HG02763 (cell line): ENCODE measurements at regions not wholly inside any gene's neighbourhood (a gene's known extent, or its start where the extent isn't known, plus 50 kb on each side); places are given as distances from the start of the nearest gene placed in this dataset.
"Not testable (repeated sequence)": the region's sequence is repeated elsewhere in the genome, so short reads cannot be mapped to it uniquely, and the experiment has no call there.

Source experiments
- ATAC-seq: cut with Tn5 transposase; IDR thresholded peaks from one replicate; pipeline ENCODE4 v1.9.1; 2021; ENCODE audit warnings: mild to moderate bottlenecking, moderate library complexity; ENCODE audit not compliant: unreplicated experiment

DNA sequence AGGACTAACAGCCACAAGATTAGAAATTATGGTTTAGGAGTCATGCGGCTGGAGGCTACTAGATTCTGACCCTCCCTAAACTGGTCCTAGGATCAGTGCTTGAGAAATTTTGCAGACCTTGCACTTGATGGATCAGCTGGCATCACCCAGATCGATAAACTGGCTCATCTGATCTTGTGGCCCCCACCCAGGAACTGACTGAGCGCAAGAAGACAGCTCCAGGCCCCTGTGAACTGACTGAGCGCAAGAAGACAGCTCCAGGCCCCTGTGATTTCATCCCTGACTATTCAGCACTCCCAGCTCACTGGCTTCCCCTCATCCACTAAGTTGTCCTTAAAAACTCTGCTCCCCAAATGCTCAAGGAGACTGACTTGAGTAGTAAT lies 67.8 kb downstream of the MRPL36 start:
- ATAC-seq, result not testable (repeated sequence)

DNA sequence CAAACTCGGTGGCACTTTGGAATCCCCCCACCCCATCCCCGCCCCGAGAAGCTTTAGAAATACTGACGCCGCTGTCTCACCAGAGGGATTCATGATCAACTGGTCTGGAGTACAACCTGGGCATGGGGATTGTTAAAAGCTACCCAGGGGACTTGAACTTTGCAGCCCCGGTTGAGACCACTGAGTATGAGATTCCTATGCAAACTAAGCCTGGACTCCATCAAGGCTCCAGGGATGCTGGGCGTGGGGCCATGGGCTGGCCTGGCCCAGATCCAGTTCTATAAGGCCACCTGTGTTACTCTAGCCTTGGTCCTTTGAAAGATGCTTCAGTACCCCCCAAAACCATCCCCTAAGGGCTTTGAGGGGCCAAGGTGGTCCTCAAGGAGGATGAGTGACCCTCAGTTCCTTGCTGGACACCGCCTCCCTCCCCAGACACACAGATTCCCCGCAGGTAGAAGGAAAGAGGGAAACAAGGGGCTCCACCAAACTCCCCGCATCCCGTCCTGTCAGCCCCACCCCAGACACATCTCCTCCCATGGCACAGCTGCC lies 68.5 kb downstream of the MRPL36 start:
- ATAC-seq, result no peak

DNA sequence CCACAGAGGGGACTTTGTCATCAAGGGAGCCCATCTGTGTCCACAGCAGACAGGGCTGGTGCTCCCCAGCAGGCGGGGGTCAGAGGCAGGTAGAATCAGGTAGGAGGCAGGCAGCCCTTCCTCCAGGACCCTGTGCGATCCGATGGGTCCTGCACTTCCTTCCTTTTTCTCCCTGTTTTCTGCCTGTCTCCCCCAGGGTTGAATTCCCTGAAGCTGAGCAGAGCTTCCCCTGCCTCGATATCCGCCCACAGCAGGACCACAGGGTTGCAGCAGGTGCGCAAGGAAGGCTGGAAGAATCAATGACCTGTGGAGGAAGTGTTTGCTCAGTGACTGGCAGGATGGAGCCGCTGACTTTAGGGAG lies 69.2 kb downstream of the MRPL36 start:
- no peak for ATAC-seq

DNA sequence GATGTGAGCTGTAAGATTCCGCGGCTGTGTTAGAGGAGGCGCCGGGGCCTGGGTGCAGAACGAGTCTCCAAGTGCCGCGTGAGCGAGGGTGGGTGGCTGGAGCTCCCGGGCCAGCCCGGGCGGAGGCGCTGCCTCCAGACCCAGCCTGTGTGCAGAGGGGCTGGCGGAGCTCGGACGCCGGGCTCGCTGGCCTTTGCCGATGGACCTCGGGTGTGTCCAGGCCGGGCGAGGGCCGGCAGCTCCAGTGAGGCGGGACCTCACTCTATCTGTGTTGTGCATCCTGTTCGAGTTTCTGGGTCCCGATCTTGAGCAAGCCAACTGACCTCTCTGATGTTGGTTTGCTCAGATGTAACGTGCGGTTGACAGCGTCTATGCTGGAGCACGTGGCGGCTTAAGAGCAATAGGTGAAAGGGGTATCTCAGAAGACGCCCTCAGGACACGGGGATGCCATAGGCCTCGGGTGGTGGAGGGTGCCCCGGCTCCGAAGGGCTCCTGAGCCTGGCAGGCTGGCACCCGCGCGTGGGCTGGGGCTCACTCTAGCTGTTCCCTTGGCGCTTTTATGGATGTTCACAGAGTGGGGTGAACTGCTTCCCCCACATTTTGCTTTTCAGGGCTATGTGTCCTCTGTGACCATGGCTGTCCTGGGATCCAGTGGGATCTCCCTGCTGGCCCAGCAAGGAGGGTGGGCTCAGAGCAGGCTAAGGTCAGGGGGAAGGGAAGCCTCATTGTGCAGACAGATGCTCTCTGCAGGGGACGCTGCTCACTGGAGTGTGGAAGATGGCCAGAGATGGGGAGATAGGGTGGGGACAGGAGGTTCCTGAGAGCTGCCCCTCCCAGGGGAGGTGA lies 69.8 kb downstream of the MRPL36 start:
- ATAC-seq, result no peak

DNA sequence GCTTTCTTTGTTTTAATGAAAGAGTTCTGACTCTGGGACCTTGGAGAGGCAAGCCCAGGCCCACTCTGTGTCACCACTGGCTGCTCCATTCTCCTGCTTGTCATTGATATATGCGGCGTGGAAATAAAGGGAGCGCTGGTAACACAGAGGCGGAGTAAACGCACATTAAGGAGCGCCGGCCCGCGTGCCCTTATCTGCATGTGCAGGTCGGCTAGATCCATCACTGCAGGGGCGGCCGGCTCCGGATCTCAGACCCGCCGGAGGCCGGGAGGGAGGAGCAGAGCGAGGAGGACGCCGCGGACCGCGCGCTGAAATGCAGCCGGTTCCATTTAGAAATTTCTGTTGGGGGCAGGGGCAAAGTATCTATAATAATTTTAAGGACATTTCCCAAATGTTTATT lies 70.8 kb downstream of the MRPL36 start:
- ATAC-seq, result no peak

DNA sequence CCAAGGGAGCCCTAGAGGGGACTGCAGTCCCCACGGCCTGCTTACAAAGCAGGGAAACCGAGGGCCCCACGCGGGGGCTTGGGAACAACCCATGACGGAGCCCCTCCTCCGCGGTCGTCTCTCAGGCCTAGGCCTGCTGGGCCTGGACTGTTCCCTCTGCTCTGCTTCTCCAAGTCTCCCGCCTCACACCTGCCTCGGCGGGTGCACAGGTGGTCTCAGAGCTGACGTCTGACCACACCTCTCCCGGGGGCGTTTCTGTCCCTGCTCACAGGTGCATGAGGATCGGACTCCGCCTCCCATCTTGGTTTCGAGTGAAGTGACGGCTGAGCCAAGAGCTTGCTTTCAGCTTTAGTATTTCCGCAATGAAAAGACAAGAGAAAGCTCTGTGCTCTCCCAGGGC lies 72.1 kb downstream of the MRPL36 start:
- ATAC-seq, result no peak

DNA sequence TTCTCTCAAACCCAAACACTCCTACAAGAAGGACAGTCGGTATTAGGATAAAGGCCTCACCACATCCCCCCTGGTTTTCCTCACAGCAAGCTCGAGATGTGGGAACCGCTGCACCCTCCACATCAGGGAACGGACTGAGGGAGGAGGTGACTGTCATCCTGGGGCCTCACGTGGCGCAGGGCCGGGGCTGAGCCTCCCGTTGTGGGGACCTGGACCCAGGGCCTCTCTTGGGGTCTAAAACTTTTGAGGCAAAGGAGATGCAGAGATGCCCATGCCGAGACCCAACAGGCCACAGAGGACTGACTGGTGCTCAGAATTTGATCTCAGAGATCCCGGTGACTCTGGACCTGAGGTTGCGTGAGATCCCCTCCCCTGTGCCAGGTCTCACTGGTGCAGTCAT lies 72.7 kb downstream of the MRPL36 start:
- no peak for ATAC-seq

DNA sequence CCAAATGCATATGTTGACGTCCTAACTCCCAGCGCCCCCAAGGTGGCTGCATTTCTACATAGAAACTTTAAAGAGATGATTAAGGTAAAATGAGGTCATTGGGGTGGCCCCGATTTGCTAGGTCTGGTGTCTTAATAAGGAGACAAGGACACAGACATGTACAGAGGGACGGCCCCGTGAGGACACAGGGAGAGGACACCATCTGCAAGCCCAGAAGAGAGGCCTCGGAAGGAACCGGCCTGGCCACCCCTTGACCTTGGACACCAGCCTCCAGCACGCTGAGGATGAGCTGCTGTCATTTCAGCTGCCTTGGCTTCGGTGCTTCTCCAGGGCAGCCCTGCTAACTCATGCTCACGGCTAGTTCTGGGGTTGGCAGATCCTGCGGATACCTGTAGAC lies 73.2 kb downstream of the MRPL36 start:
- no peak for ATAC-seq

DNA sequence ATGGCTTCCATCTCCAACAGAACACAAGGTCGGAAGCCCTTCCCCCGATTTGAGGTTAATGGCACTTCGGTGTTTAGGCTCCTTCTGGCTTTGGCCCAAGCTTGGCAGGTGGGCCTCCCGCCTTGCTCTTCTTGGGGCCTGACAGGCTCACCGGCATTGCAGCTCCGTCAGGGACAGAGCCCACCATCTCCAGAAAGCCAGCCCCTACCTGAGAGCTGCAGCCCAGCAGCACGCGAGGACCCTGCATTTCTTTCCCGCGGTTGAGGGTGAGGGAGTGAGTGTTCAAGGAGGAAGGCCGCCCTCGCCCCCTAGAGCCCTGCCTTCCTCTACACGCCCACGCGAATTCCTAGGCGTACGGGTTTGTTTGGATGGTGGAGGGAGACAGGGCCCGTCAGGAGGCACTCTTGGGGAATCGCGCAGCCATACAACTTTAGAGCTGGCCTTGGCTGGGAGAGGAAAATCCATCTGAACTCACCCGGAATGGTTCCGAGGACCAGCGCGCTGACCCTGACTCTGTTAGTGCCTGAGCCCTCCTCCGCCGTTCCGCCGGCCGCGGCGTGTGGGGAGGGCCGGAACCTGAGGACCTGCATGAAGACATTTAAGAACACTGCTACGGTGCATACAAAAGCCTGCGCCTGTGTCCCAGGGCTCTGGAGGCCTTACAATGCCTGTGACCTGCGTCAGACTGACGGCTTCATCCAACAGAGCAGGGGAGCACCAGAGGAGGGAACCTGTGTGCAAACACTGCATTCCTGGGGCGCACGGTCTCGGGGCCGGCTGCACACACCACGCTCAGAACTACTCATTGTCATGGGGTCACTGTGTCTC lies 73.8 kb downstream of the MRPL36 start:
- ATAC-seq, result no peak

DNA sequence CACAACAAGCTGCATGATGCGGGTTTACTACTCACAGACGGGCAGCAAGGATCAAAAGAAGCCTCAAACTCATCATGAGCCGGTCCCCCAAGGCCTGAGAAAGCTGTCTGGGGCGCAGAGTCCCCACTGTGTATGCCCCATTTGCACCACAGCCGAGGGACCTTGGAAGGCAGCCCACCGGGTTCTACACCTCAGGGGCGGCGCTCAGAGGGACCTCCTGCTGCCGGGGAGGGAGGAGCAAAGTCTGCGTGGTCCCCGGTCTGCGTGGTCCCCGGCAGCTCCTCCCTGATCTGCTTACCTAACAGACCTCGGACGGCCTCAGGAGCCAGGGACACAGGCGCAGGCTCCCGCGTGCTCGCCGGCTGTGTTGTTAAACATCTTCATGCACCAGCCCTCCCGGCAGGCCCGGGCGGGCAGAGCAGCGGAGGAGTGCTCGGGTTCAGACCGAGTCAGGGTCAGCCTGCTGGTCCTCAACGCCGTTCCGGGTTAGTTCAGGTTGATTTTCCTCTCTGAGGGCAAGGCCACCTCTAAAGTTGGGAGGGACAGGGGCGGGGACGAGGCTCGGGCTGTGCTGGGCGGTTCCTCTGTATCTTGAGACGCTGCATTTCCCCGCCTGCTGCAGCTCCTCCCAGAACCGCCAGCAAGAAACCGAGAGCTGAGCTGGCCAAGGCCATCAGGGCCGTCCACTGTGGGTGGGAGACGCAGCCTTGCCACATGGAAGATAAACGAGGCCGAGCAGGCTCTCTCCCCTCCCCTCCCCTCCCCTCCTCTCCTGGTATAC lies 74.6 kb downstream of the MRPL36 start:
- ATAC-seq, result no peak

DNA sequence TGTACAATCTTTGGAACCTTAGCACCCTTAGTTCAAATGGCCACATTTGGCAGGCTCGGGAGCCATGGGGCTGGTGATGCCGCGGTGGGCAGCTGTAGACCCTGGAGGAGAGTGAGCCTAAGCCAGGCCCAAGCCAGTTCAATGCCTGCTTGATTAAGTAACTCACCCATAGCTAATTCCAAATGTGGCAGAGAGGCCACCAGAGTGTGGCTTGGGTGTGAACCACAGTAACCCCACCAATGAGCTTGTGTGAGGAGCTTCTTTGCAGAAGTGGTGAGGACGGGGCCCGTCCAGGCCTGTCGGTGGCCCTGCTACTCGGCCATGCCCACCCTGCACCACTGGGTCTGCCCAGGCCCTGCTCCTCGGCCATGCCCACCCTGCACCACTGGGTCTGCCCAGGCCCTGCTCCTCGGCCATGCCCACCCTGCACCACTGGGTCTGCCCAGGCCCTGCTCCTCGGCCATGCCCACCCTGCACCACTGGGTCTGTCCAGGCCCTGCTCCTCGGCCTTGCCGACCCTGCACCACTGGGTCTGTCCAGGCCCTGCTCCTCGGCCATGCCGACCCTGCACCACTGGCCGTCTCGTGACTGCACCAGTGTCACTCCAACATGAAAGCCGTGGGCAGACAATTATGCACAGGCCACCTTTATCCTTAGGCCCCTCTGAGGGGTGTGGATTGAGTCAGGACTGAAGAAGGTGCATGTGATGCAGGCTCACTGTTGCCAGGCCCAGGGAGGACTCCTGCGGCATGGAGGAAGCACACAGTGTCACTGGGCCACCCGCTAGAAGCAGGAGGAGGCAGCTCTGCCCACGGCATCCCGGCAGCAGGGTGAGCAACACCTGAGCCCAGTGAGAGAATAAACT lies 75.4 kb downstream of the MRPL36 start:
- no peak for ATAC-seq

DNA sequence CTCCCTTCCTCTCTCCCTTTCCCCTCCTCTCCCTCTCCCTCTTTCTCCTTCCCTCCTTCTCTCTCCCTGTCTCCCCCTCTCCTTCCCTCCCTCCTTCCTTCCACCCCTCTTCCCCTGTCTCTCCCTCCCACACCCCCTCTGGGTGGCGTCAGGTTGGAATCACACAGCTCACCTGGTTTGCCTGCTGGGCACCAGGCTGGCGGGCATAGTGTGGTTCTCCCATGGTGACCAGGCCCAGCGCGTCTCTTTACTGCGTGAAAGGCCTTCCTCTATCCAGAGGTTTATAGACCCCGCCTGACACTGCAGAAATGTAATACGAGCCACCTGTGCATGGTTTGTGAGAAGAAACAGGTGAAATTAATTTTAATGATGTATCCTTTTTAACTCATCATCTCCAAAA lies 76.2 kb downstream of the MRPL36 start:
- ATAC-seq, result no peak

DNA sequence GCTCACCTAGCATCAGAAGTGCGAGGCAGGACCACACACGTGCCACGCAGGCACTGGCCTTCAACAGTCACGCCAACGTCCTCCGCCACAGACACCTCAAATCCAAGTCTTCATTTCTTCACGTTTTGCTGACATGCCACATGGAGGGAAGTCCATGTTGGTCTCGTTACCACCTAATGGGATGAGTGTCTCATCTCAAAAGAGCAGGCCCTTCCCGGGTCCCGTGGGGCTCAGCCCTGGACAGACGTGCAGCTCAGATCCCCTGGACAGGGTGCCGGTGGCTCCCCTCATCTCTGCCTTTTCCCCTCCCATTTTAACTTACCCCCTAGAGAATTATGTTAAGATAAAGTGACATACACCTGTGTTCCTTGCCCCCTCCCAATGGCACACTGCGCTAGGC lies 76.8 kb downstream of the MRPL36 start:
- no peak for ATAC-seq

DNA sequence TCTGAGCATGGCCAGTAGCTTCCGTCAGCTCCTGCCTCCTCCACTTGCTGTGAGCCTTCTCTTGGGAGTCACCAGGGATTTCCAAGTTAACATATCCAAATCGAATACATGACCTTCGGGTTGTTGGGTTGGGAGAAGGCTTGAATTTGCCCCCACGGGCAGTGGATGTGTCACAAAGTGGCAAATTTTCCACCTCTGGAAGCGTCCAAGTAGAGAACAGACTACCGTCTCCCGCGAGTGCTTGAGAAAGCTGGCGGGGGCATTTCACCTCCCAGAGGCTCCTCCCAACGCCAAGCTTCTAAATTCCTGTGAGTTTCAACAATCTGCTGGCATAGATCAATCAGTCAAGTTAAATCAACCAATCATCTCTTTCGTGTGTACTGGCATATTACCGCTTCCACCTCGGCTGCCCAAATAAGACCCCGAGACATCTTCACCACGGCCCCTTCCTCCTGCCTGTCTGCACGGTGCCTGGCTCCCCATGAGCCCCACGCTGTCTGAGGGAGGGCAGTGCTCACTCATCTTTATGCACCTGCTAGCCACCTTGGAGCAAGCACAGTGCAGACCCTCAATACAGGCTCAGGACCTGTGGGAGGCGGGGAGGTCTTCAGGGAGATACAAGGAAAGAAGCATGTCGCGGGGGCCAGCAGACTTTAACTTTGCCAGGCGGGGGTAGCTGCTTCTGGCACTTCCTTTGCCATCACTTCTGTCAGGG lies 79.1 kb downstream of the MRPL36 start:
- no peak for ATAC-seq

DNA sequence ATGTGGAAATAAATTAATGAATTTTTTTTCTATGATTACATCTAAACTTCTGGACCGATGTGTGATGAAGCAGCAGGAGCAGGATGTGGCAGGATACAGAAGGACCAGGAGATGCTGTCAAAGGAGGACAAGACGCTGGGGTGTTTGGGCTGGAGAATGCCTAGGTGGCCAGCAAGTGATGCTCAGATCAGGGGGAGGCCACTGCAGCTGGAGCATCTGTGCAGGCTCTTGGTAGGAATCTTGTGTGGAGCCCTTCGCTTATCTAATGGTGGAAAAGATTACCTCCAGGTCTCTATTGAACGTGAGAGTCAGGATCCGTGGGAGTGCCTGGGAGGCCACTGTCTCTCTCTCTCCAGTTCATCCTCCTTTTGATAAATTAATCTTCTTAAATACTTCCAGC lies 79.8 kb downstream of the MRPL36 start:
- no peak for ATAC-seq

DNA sequence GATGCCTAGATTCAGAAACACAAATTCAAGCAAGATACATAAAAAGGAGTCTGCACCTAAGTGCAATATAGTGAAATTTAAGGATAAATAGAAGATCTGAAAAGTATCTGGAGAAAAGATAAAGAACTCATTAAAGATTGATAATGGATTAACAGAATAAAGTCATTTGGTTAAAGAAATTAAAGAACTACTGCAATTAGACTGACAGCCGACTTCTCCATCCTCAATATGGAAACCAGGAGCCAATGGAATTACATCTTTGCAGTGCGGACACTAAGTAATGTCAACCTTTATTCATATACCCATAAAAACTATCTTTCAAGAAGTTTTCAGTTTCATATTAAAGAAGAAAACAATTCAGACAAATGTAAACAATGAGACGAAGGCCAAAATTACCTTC lies 81.0 kb downstream of the MRPL36 start:
- ATAC-seq, result no peak

DNA sequence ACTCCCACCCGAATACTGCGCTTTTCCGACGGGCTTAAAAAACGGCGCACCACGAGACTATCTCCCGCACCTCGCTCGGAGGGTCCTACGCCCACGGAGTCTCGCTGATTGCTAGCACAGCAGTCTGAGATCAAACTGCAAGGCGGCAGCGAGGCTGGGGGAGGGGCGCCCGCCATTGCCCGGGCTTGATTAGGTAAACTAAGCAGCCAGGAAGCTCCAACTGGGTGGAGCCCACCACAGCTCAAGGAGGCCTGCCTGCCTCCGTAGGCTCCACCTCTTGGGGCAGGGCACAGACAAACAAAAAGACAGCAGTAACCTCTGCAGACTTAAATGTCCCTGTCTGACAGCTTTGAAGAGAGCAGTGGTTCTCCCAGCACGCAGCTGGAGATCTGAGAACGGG lies 89.5 kb downstream of the MRPL36 start:
- not testable (repeated sequence) for ATAC-seq

DNA sequence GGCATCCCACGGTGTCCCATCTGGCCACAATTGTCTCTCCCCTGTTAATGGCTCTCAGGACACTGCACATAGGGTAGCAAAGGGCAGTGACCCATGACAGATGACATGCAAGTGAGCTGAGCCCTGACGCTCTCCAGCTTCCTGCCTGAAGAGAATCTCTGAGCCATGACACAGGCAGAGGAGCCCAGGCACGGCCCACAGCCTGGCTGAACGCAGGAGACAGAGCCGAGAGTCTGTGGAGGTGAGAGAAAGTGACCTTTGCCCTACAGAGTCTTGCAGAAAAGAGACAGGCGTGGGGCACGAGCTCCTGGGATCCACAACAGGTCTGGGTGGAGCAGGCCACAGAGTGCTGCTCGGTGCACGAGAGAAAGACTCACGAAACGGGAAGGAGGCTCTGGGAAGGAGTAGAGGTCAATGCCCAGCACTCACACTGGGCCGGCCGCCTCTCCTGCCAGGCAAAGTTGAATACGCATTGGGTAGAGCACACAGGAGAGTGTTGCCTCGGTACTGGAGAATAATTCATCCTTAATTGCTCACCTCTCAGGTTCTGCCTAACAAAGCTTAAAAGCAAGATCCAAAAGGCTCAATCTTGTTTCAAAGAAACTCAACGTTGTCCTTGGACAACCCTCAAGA lies 90.3 kb downstream of the MRPL36 start:
- no peak for ATAC-seq

DNA sequence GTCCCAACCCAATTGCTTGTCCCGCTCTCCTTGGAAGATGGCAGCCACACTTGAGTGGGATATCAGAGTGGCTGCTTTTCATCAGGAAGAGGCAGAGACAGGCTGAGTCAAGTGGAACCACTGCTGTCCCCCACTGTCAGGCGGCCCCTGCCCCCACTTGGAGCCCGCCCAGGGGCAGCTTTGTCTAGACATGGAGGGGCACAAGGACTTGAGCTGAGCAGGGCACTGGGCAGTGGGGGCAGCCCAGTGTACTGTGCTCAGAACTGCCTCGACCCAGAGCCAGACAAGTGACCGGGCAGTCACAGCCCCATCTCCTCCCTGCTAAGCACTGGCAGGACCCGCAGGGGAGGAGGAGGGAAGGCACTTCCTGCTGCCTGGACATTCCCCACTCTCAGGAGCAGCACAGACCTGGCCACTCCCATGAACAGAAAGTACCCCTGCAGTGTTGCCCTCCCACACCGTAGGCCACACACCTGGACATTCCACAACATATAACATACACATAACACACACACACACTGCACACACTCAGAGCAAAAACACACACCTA lies 91.0 kb downstream of the MRPL36 start:
- no peak for ATAC-seq
